K562 (cell line): ENCODE measurements at regions not wholly inside any gene's neighbourhood (a gene's known extent, or its start where the extent isn't known, plus 50 kb on each side); places are given as distances from the start of the nearest gene placed in this dataset.

ENCODE experiments used
- ATAC-seq: fragments of 200-7000 bp; cut with Tn5 transposase; 3 replicates; pipeline ENCODE4 v1.9.1; 2020; ENCODE audit warnings: moderate library complexity
- BruUV-seq: library from RNA; stranded (reverse); fragments of 400-500 nt; replicated peaks from 2 replicates; lab custom pipeline; 2021; lab: Mats Ljungman, UMichigan
- CTCF ChIA-PET: fragments of 300-600 bp; formaldehyde crosslinking; extraction: SDS; loops from one replicate; lab custom pipeline; 2021; ENCODE audit warnings: low intra/inter-chr PET ratio; lab: Yijun Ruan, JAX
- POLR2A ChIA-PET: fragments of 300-600, 350-650 bp; sonication (Branson Sonifier 250); formaldehyde crosslinking; extraction: SDS; loops from one replicate; lab custom pipeline; 2021; ENCODE audit warnings: antibody characterized with exemption, inconsistent platforms; lab: Yijun Ruan, JAX
- DNase-seq, 4 experiments: peaks; one replicate each; pipeline versions ENCODE4 v3.0.0 to v3.0.0-alpha.2; 2011 to 2018; ENCODE audit warnings: low spot score in 3 of 4, mixed read lengths in 3 of 4; ENCODE audit errors: extremely low read depth in 1 of 4
- FAIRE-seq: peaks from 2 replicates; lab custom pipeline; 2011; peaks lifted over from hg19 to GRCh38; lab: Jason Lieb, UNC
- H2AFZ ChIP-seq: 2 replicates; pipeline ENCODE4 v1.6.0; 2011; ENCODE audit warnings: low read depth, low read length, control low read depth, inconsistent platforms
- H3K27ac ChIP-seq: fragments of 200-600 bp; 3 replicates; pipeline ENCODE4 v1.8.0; 2011; ENCODE audit warnings: low read depth, mild to moderate bottlenecking, control low read depth, inconsistent platforms, low read length, moderate library complexity, mixed read lengths; ENCODE audit errors: extremely low read depth
- H3K27me3 ChIP-seq, 2 experiments: fragments of 300-600 bp in 1 of 2; 2 replicates in 1 of 2; 3 replicates in 1 of 2; pipeline versions ENCODE4 v1.6.0 to v1.8.0; 2011; ENCODE audit warnings: inconsistent platforms in 2 of 2, low read length in 2 of 2, mild to moderate bottlenecking in 1 of 2, mixed read lengths in 1 of 2, moderate library complexity in 1 of 2; ENCODE audit not compliant: control insufficient read depth in 2 of 2, insufficient read depth in 2 of 2
- H3K36me3 ChIP-seq: fragments of 300-600 bp; 3 replicates; pipeline ENCODE4 v1.8.0; 2011; ENCODE audit warnings: mild to moderate bottlenecking, low read length, inconsistent platforms; ENCODE audit not compliant: control insufficient read depth, insufficient read depth
- H3K4me1 ChIP-seq, 2 experiments: fragments of 200-600 bp in 1 of 2; replicated peaks in 1 of 2; 2 replicates in 1 of 2; 3 replicates in 1 of 2; pipeline versions ENCODE4 v1.5.1 to v1.8.0; 2011; ENCODE audit warnings: inconsistent platforms in 2 of 2, low read length in 2 of 2, mild to moderate bottlenecking in 1 of 2, mixed read lengths in 1 of 2, moderate library complexity in 1 of 2; ENCODE audit not compliant: control insufficient read depth in 2 of 2, insufficient read depth in 2 of 2
- H3K4me2 ChIP-seq: 2 replicates; pipeline ENCODE4 v1.6.1; 2011; ENCODE audit warnings: low read length, control low read depth, inconsistent platforms, mixed read lengths; ENCODE audit not compliant: insufficient read depth
- H3K4me3 ChIP-seq: fragments of 200-600 bp; sonication (generic), shearing (Covaris generic); 2 replicates; pipeline ENCODE4 v1.5.1; 2016; ENCODE audit warnings: control low read depth, inconsistent platforms
- H3K79me2 ChIP-seq: fragments of 200-600 bp; 3 replicates; pipeline ENCODE4 v1.8.0; 2011; ENCODE audit warnings: low read length, inconsistent platforms; ENCODE audit not compliant: control insufficient read depth, insufficient read depth
- H3K9ac ChIP-seq, 2 experiments: 2 replicates each; pipeline versions ENCODE4 v1.6.0 to v1.6.1; 2011; ENCODE audit warnings: low read depth in 2 of 2, low read length in 2 of 2, control low read depth in 1 of 2, inconsistent platforms in 1 of 2, mild to moderate bottlenecking in 1 of 2, mixed read lengths in 1 of 2; ENCODE audit not compliant: insufficient read depth in 1 of 2
- H3K9me1 ChIP-seq: one replicate; pipeline ENCODE4 v1.6.0; 2011; ENCODE audit warnings: inconsistent platforms, mild to moderate bottlenecking, low read length, moderate library complexity; ENCODE audit not compliant: control insufficient read depth, insufficient read depth
- H3K9me3 ChIP-seq: replicated peaks from 2 replicates; pipeline ENCODE4 v1.5.1; 2011; ENCODE audit warnings: low read depth, low read length, inconsistent platforms; ENCODE audit not compliant: control insufficient read depth, insufficient read depth
- H4K20me1 ChIP-seq: replicated peaks from 2 replicates; pipeline ENCODE4 v1.6.1; 2011; ENCODE audit warnings: low read length, inconsistent platforms, mixed read lengths; ENCODE audit not compliant: control insufficient read depth, insufficient read depth
- GABPB1 ChIP-seq: sonication (generic); formaldehyde crosslinking; IDR thresholded peaks from 2 replicates; pipeline ENCODE4 v1.8.0; 2022; ENCODE audit warnings: mild to moderate bottlenecking, missing genetic modification reagents
- HMG20B ChIP-seq: fragments of 250-450 bp; sonication (Bioruptor Pico); IDR thresholded peaks from 2 replicates; pipeline ENCODE4 v1.5.0; 2021; ENCODE audit warnings: mild to moderate bottlenecking
- MLLT1 ChIP-seq, 2 experiments: fragments of 450-650 bp; IDR thresholded peaks; 2 replicates each; pipeline ENCODE4 v1.6.1; 2016
- ZNF511 ChIP-seq: sonication (generic); formaldehyde crosslinking; IDR thresholded peaks from 2 replicates; pipeline ENCODE4 v1.8.0; 2022; ENCODE audit warnings: mild to moderate bottlenecking, missing genetic modification reagents
- WGBS: fragments of 100-300 bp; shearing (Covaris generic); methylation state at CpG from one replicate; pipeline ENCODE4 v1.1.6; 2016; ENCODE audit warnings: low coverage, mixed read lengths; ENCODE audit not compliant: insufficient coverage; ENCODE audit errors: missing lambda C conversion rate; 5-methylcytosine and 5-hydroxymethylcytosine counted together
- in situ Hi-C: fragments of 300-500 bp; cut with MboI; formaldehyde crosslinking; loops from 4 replicates; pipeline ENCODE4 v1.15.0; 2018; ENCODE audit warnings: inconsistent platforms, mixed read lengths
- intact Hi-C: fragments of 100-400 bp; cut with micrococcal nuclease; formaldehyde crosslinking; loops from 2 replicates; pipeline ENCODE4 v1.14.2; 2022

GRCh38 chr1:102239247-102239646 lies 242.5 kb upstream of the OLFM3 start:
- DNase-seq (no peak), FAIRE-seq (no peak)
- POLR2A ChIA-PET = interaction anchor here (0.6 kb wide), 1 partner anchor 688 kb away, joined by 3 read pairs; no protein-coding TSS in a partner anchor

GRCh38 chr1:102234753-102235359 lies 238.1 kb upstream of the OLFM3 start:
- Histone ChIP-seq H3K4me3 (no peak overlapping the region), H2AFZ (no peak overlapping the region), H3K27me3 (no peaks in the 10 kb centered on the region), H3K79me2 (no peaks in the 10 kb centered on the region), H3K27ac (no peak overlapping the region), H3K36me3 (no peaks in the 10 kb centered on the region), H4K20me1 (no peaks in the 10 kb centered on the region), H3K9me3 (no peaks in the 10 kb centered on the region), H3K9ac (no peak overlapping the region), H3K9me1 (no peaks in the 10 kb centered on the region), H3K4me2 (no peak overlapping the region), H3K4me1 (no peaks in the 10 kb centered on the region)
- WGBS = 1% methylated on average over 29 of the region's 31 CpGs
- no peak for FAIRE-seq
- no peak for TF ChIP-seq HMG20B (CRISPR knock-in tag)
- no peak for TF ChIP-seq MLLT1 (IDR thresholded peaks at IDR 0.05)
- TF ChIP-seq GABPB1 = no peak
- intact Hi-C loops = no loop called here
- CTCF ChIA-PET = no interaction called here
- BruUV-seq = no TSS peak
- POLR2A ChIA-PET = no interaction called here
- in situ Hi-C loops = no loop called here
- no peak for ATAC-seq
- no peak for DNase-seq

More at GRCh38 chr1:102239247-102239646, 242.5 kb upstream of the OLFM3 start:
- Histone ChIP-seq H3K9me1 (no peaks in the 10 kb centered on the region), H3K4me1 (no peaks in the 10 kb centered on the region), H4K20me1 (no peaks in the 10 kb centered on the region), H3K9me3 (no peaks in the 10 kb centered on the region), H3K79me2 (no peaks in the 10 kb centered on the region), H3K36me3 (no peaks in the 10 kb centered on the region), H3K4me3 (no peak overlapping the region), H3K27me3 (no peaks in the 10 kb centered on the region), H3K4me2 (no peak overlapping the region), H3K9ac (no peak overlapping the region), H2AFZ (no peak overlapping the region), H3K27ac (no peak overlapping the region)
- intact Hi-C loops (no loop called here), in situ Hi-C loops (no loop called here)
- no TSS peak for BruUV-seq
- TF ChIP-seq ZNF511 (CRISPR knock-in tag) = no peak
- ATAC-seq = no peak
- CTCF ChIA-PET = no interaction called here
- WGBS = 0% methylated on average over 3 of the region's 3 CpGs
